Esophagus muscularis mucosa (tissue), 4 donors: ENCODE measurements at regions not wholly inside any gene's neighbourhood (a gene's known extent, or its start where the extent isn't known, plus 50 kb on each side); places are given as distances from the start of the nearest gene placed in this dataset.

Experiments
- DNase-seq: peaks from one replicate; pipeline ENCODE4 v3.0.0-alpha.2; 2017; ENCODE audit errors: extremely low spot score
- H3K27ac ChIP-seq, 4 donors: fragments of 200-600 bp; sonication (generic); replicated peaks in 1 of 4; 1 replicate in 3 of 4; 2 replicates in 1 of 4; pipeline ENCODE4 v1.5.1; 2016 to 2019; ENCODE audit warnings: mild to moderate bottlenecking in 1 of 4
- H3K27me3 ChIP-seq, 4 donors: fragments of 200-600 bp; sonication (generic); one replicate each; pipeline versions ENCODE4 v1.5.1 to v1.6.0; 2016 to 2019
- H3K36me3 ChIP-seq, 4 donors: fragments of 200-600 bp; sonication (generic); one replicate each; pipeline ENCODE4 v1.5.1; 2016 to 2019
- H3K4me1 ChIP-seq, 4 donors: fragments of 200-600 bp; sonication (generic); one replicate each; pipeline ENCODE4 v1.5.1; 2016 to 2019
- H3K4me3 ChIP-seq, 4 donors: fragments of 200-600 bp; sonication (generic); 1 replicate in 2 of 4; 2 replicates in 2 of 4; pipeline ENCODE4 v1.5.1; 2016 to 2019; ENCODE audit warnings: mild to moderate bottlenecking in 4 of 4, moderate library complexity in 1 of 4
- H3K9me3 ChIP-seq, 4 donors: fragments of 200-600 bp; sonication (generic); 1 replicate in 3 of 4; 2 replicates in 1 of 4; pipeline ENCODE4 v1.5.1; 2016 to 2019
- EP300 ChIP-seq: sonication (generic); formaldehyde crosslinking; IDR thresholded peaks from one replicate; pipeline ENCODE4 v1.6.1; 2017; ENCODE audit warnings: antibody characterized with exemption
- POLR2A ChIP-seq: fragments of 450-650 bp; IDR thresholded peaks from one replicate; pipeline ENCODE4 v1.6.1; 2017; ENCODE audit warnings: antibody characterized with exemption, moderate library complexity, mild to moderate bottlenecking, low read depth
- POLR2AphosphoS5 ChIP-seq, 2 donors: sonication (generic); formaldehyde crosslinking; IDR thresholded peaks; one replicate each; pipeline ENCODE4 v1.6.1; 2017; ENCODE audit warnings: antibody characterized with exemption in 2 of 2
- WGBS: methylation state at CpG from one replicate; pipeline ENCODE4 v1.1.5; 2018; 5-methylcytosine and 5-hydroxymethylcytosine counted together
- intact Hi-C: fragments of 100-400 bp; cut with DNase I; formaldehyde crosslinking; loops from one replicate; pipeline ENCODE4 v1.15.1; 2023
- TF ChIP-seq, protein P1 (sequence below), 3 experiments: fragments of 200-600 bp in 2 of 3; fragments of 450-650 bp in 1 of 3; sonication (generic) in 2 of 3; IDR thresholded peaks; one replicate each; pipeline ENCODE4 v1.5.1; 2017 to 2019; ENCODE audit warnings: antibody characterized with exemption in 3 of 3, mild to moderate bottlenecking in 2 of 3, moderate library complexity in 1 of 3

DNA sequence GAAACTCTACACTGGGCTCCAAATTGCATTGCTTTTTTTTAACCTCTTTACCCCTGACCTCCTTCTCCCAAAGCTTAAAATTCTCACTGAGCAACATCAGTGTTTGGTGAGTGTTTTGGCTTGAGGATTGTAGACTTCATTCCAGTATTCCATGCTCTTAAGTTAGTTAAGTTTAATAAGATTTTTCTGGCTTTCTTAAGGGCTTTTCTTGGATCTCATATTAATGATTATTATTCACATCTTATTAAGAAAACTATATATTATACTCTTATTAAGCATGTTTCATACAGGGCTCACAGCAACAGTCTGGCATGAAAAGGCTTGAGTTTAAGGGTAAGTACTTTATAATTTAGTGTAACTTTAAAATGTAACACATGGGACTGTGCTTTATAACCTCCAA is 141.8 kb downstream of the DISP1 start:
- intact Hi-C loops = no loop called here
- peak overlapping the region in 2 of 4 donors; percentile 31 to 58 for H3K27ac ChIP-seq
- TF ChIP-seq POLR2AphosphoS5 (IDR thresholded peaks at IDR 0.05) (no peak), POLR2A (no peak), EP300 (no peak)
- TF ChIP-seq, protein P1, sequence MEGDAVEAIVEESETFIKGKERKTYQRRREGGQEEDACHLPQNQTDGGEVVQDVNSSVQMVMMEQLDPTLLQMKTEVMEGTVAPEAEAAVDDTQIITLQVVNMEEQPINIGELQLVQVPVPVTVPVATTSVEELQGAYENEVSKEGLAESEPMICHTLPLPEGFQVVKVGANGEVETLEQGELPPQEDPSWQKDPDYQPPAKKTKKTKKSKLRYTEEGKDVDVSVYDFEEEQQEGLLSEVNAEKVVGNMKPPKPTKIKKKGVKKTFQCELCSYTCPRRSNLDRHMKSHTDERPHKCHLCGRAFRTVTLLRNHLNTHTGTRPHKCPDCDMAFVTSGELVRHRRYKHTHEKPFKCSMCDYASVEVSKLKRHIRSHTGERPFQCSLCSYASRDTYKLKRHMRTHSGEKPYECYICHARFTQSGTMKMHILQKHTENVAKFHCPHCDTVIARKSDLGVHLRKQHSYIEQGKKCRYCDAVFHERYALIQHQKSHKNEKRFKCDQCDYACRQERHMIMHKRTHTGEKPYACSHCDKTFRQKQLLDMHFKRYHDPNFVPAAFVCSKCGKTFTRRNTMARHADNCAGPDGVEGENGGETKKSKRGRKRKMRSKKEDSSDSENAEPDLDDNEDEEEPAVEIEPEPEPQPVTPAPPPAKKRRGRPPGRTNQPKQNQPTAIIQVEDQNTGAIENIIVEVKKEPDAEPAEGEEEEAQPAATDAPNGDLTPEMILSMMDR (IDR thresholded peaks at IDR 0.05) = no peak

GRCh38 chr1:222967466-222968240 is 152.8 kb downstream of the DISP1 start:
- H3K4me3 ChIP-seq = no peak overlapping the region
- intact Hi-C loops = no loop called here

More for the DNA sequence above, 141.8 kb downstream of the DISP1 start:
- Histone ChIP-seq H3K4me3 (no peak overlapping the region), H3K27me3 (no peaks in the 10 kb centered on the region), H3K4me1 (peaks cover 0 to 45% (median 36%) of the 10 kb centered on the region in 4 donors), H3K9me3 (no peaks in the 10 kb centered on the region), H3K36me3 (no peaks in the 10 kb centered on the region)
- DNase-seq = no peak

GRCh38 chr1:222970040-222970439 is 155.2 kb downstream of the DISP1 start:
- Histone ChIP-seq H3K27me3 (no peaks in the 10 kb centered on the region), H3K4me1 (peaks cover 0 to 20% (median 19%) of the 10 kb centered on the region in 4 donors), H3K4me3 (peak overlapping the region in 1 of 4 donors; percentile 5), H3K36me3 (no peaks in the 10 kb centered on the region), H3K27ac (peak overlapping the region in 3 of 4 donors; percentile 25 to 43 (median 27)), H3K9me3 (no peaks in the 10 kb centered on the region)
- TF ChIP-seq POLR2A (no peak), POLR2AphosphoS5 (IDR thresholded peaks at IDR 0.05) (no peak), EP300 (no peak)
- TF ChIP-seq, protein P1 (IDR thresholded peaks at IDR 0.05) = no peak
- intact Hi-C loops = no loop called here
- no peak for DNase-seq
- WGBS = 65% methylated on average over 8 of the region's 8 CpGs

More at GRCh38 chr1:222967466-222968240, 152.8 kb downstream of the DISP1 start:
- TF ChIP-seq, protein P1 (IDR thresholded peaks at IDR 0.05) = no peak
- TF ChIP-seq POLR2A = no peak
- no peak for TF ChIP-seq POLR2AphosphoS5 (IDR thresholded peaks at IDR 0.05)
- TF ChIP-seq EP300 = no peak
- 85% methylated on average over 5 of the region's 5 CpGs for WGBS
- no peaks in the 10 kb centered on the region for H3K9me3 ChIP-seq
- DNase-seq = no peak
- no peaks in the 10 kb centered on the region for H3K27me3 ChIP-seq
- no peak overlapping the region for H3K27ac ChIP-seq
- H3K4me1 ChIP-seq = peaks cover 0 to 13% (median 11%) of the 10 kb centered on the region in 4 donors
- H3K36me3 ChIP-seq = no peaks in the 10 kb centered on the region

GRCh38 chr1:222970711-222971110 is 155.9 kb downstream of the DISP1 start:
- Histone ChIP-seq H3K27ac (peak overlapping the region in 2 of 4 donors; percentile 25 to 43), H3K4me1 (peaks cover 0 to 27% (median 23%) of the 10 kb centered on the region in 4 donors), H3K9me3 (no peaks in the 10 kb centered on the region), H3K4me3 (no peak overlapping the region), H3K27me3 (no peaks in the 10 kb centered on the region), H3K36me3 (no peaks in the 10 kb centered on the region)
- intact Hi-C loops = no loop called here
- WGBS = 79% methylated on average over 4 of the region's 4 CpGs
- DNase-seq = no peak
- TF ChIP-seq POLR2A (no peak), POLR2AphosphoS5 (IDR thresholded peaks at IDR 0.05) (no peak), EP300 (no peak)
- TF ChIP-seq, protein P1 (IDR thresholded peaks at IDR 0.05) = no peak
